CD4-positive, alpha-beta T cell (primary cell): ENCODE measurements at regions not wholly inside any gene's neighbourhood (a gene's known extent, or its start where the extent isn't known, plus 50 kb on each side); places are given as distances from the start of the nearest gene placed in this dataset.

Source experiments
- ATAC-seq: fragments of 200-7000 bp; cut with Tn5 transposase; one replicate; pipeline ENCODE4 v1.10.0; 2022; ENCODE audit warnings: mild to moderate bottlenecking; ENCODE audit not compliant: poor library complexity
- CTCF ChIA-PET: fragments of 350-600 bp; sonication (Branson Sonifier 250); formaldehyde crosslinking; loops from one replicate; lab custom pipeline; 2021; ENCODE audit warnings: antibody characterized with exemption, inconsistent platforms; lab: Charles Lee
- POLR2A ChIA-PET: fragments of 350-600 bp; sonication (Branson Sonifier 250); formaldehyde crosslinking; loops from one replicate; lab custom pipeline; 2021; ENCODE audit warnings: antibody characterized with exemption, inconsistent platforms; lab: Charles Lee
- DNase-seq, 14 experiments: peaks; one replicate each; pipeline ENCODE4 v3.0.0-alpha.2; 2013 to 2020; ENCODE audit warnings: mixed read lengths in 2 of 14
- H3K27ac ChIP-seq, 2 donors: one replicate each; pipeline versions ENCODE4 v1.5.1 to v1.7.0; 2013; ENCODE audit warnings: low read length in 2 of 2, low read depth in 1 of 2, mild to moderate bottlenecking in 1 of 2
- H3K27me3 ChIP-seq, 2 experiments: 1 replicate in 1 of 2; 2 replicates in 1 of 2; pipeline versions ENCODE4 v1.6.1 to v1.7.0; 2013; ENCODE audit warnings: low read length in 2 of 2, control low read depth in 1 of 2, mild to moderate bottlenecking in 1 of 2, moderate library complexity in 1 of 2; ENCODE audit not compliant: insufficient read depth in 2 of 2, control insufficient read depth in 1 of 2
- H3K36me3 ChIP-seq: one replicate; pipeline ENCODE4 v1.6.1; 2013; ENCODE audit warnings: low read length, control low read depth; ENCODE audit not compliant: insufficient read depth
- H3K4me1 ChIP-seq: one replicate; pipeline ENCODE4 v1.6.1; 2013; ENCODE audit warnings: low read length, control low read depth; ENCODE audit not compliant: insufficient read depth
- H3K4me3 ChIP-seq: one replicate; pipeline ENCODE4 v1.5.1; 2013; ENCODE audit warnings: mild to moderate bottlenecking, low read length, moderate library complexity
- H3K9me3 ChIP-seq, 2 experiments: 1 replicate in 1 of 2; 2 replicates in 1 of 2; pipeline versions ENCODE4 v1.6.1 to v1.7.0; 2013; ENCODE audit warnings: low read length in 2 of 2, mild to moderate bottlenecking in 2 of 2, control low read depth in 1 of 2, moderate library complexity in 1 of 2; ENCODE audit not compliant: control insufficient read depth in 1 of 2, insufficient read depth in 1 of 2
- H3K27ac Mint-ChIP-seq: one replicate; pipeline ENCODE4 v1.8.0; 2020; ENCODE audit warnings: mixed read lengths
- H3K27me3 Mint-ChIP-seq: one replicate; pipeline ENCODE4 v1.8.0; 2021; ENCODE audit warnings: mixed read lengths
- H3K36me3 Mint-ChIP-seq: one replicate; pipeline ENCODE4 v1.8.0; 2021; ENCODE audit warnings: low read depth, mixed read lengths
- H3K4me1 Mint-ChIP-seq: one replicate; pipeline ENCODE4 v1.8.0; 2021; ENCODE audit warnings: low read depth, mixed read lengths
- H3K4me3 Mint-ChIP-seq: one replicate; pipeline ENCODE4 v1.8.0; 2020; ENCODE audit warnings: mild to moderate bottlenecking, mixed read lengths
- H3K9me3 Mint-ChIP-seq: one replicate; pipeline ENCODE4 v1.8.0; 2020; ENCODE audit warnings: mixed read lengths
- intact Hi-C, 2 experiments: fragments of 100-400 bp; cut with DNase I in 1 of 2; cut with micrococcal nuclease in 1 of 2; formaldehyde crosslinking; loops; one replicate each; pipeline versions ENCODE4 v1.15.1 to v1.9.0; 2023 to 2025; cut with DNase I, micrococcal nuclease
- TF ChIP-seq, protein P1 (sequence below): fragments of 200-600 bp; IDR thresholded peaks from one replicate; pipeline ENCODE4 v1.8.0; 2022; ENCODE audit warnings: antibody characterized with exemption, mild to moderate bottlenecking

DNA sequence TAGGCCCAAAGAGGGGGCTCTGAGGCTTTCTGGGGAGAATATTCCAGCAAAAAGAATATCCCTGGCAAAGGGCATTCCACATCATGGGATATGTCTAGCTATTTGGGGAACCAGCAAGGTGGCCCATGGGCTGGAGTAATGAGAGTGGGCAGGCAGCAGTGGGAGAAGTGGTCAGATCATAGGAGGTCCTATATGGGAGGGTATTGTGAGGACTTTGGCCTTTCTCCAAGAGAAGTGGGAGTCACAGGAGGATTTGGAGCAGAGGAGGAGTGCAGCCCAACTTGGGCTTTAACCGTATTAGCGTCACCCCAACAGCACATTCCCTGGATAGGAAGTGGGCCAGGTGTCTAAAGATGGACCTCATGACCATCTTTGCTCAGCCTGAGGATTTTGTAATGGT is 151.4 kb downstream of the ENGASE start:
- no peaks in the 10 kb centered on the region for H3K4me1 Mint-ChIP-seq
- H3K27ac ChIP-seq, result no peak overlapping the region
- H3K4me1 ChIP-seq, result peaks cover 1% of the 10 kb centered on the region
- no peaks in the 10 kb centered on the region for H3K9me3 Mint-ChIP-seq
- no peaks in the 10 kb centered on the region for H3K9me3 ChIP-seq
- no peak overlapping the region for H3K4me3 Mint-ChIP-seq
- DNase-seq (no peak), ATAC-seq (no peak)
- ChIA-PET POLR2A (no interaction called here), CTCF (no interaction called here)
- peaks cover 45% of the 10 kb centered on the region for H3K27me3 Mint-ChIP-seq
- no peaks in the 10 kb centered on the region for H3K36me3 Mint-ChIP-seq
- peaks cover 19 to 31% of the 10 kb centered on the region in 2 experiments for H3K27me3 ChIP-seq
- TF ChIP-seq, protein P1, sequence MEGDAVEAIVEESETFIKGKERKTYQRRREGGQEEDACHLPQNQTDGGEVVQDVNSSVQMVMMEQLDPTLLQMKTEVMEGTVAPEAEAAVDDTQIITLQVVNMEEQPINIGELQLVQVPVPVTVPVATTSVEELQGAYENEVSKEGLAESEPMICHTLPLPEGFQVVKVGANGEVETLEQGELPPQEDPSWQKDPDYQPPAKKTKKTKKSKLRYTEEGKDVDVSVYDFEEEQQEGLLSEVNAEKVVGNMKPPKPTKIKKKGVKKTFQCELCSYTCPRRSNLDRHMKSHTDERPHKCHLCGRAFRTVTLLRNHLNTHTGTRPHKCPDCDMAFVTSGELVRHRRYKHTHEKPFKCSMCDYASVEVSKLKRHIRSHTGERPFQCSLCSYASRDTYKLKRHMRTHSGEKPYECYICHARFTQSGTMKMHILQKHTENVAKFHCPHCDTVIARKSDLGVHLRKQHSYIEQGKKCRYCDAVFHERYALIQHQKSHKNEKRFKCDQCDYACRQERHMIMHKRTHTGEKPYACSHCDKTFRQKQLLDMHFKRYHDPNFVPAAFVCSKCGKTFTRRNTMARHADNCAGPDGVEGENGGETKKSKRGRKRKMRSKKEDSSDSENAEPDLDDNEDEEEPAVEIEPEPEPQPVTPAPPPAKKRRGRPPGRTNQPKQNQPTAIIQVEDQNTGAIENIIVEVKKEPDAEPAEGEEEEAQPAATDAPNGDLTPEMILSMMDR, result no peak
- H3K36me3 ChIP-seq, result no peaks in the 10 kb centered on the region
- intact Hi-C loops, result no loop called here
- no peak overlapping the region for H3K27ac Mint-ChIP-seq
- H3K4me3 ChIP-seq, result no peak overlapping the region

DNA sequence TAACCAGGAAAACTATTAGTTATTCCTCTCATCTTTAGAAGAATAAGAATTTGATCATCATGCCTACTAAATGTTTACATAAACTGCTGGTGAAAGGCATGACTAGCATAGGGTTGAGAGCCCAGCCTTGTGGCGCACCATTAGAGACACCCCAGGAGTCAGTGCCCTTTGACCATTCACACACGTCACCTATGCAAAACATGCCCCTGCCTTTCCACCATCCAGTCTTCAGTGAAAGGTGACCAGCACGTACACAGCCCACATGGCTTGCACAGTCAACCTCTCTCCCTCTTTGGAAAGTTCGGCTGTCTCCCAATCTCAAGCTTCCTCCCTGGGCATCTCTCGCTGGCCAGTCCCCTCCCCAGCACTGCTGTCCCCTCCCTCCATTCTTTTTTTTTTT is 150.3 kb downstream of the ENGASE start:
- ChIA-PET CTCF (no interaction called here), POLR2A (no interaction called here)
- Mint-ChIP-seq H3K4me3 (no peak overlapping the region), H3K9me3 (no peaks in the 10 kb centered on the region), H3K4me1 (peaks cover 6% of the 10 kb centered on the region), H3K36me3 (no peaks in the 10 kb centered on the region), H3K27ac (no peak overlapping the region), H3K27me3 (peaks cover 52% of the 10 kb centered on the region)
- H3K36me3 ChIP-seq, result no peaks in the 10 kb centered on the region
- peaks cover 11% of the 10 kb centered on the region for H3K4me1 ChIP-seq
- peaks cover 0 to 4% of the 10 kb centered on the region in 2 experiments for H3K9me3 ChIP-seq
- no peak overlapping the region for H3K4me3 ChIP-seq
- H3K27me3 ChIP-seq, result peaks cover 30 to 39% of the 10 kb centered on the region in 2 experiments
- DNase-seq (no peak), ATAC-seq (no peak)
- TF ChIP-seq, protein P1, result no peak
- no peak overlapping the region for H3K27ac ChIP-seq
- intact Hi-C loops, result no loop called here

DNA sequence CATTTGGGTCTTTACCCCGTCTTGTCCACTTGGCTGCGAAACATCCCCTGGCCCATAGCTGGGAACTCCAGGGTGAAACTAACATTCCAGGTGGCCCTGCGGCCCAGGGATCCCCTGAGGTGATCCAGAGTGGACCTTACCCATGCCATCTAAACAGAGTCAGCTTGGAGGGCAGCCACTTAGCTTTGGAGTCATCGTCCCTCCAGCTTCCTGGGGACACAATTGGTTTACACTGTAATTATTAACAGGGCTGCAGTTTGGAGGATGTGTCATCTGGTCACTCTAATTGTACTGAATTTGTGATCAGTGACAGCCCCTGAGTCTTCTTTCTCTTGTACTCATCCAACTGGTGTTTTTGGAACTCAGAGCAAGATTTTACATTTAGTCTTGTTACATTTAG is 149.9 kb downstream of the ENGASE start:
- no peak overlapping the region for H3K27ac Mint-ChIP-seq
- POLR2A ChIA-PET, result no interaction called here

More for the DNA sequence above, 149.9 kb downstream of the ENGASE start:
- Mint-ChIP-seq H3K27me3 (peaks cover 52% of the 10 kb centered on the region), H3K36me3 (no peaks in the 10 kb centered on the region), H3K9me3 (no peaks in the 10 kb centered on the region), H3K4me1 (peaks cover 6% of the 10 kb centered on the region), H3K4me3 (no peak overlapping the region)
- no peaks in the 10 kb centered on the region for H3K36me3 ChIP-seq
- intact Hi-C loops, result no loop called here
- TF ChIP-seq, protein P1, result no peak
- peaks cover 0 to 4% of the 10 kb centered on the region in 2 experiments for H3K9me3 ChIP-seq
- DNase-seq, result no peak
- CTCF ChIA-PET, result no interaction called here
- H3K4me1 ChIP-seq, result peaks cover 11% of the 10 kb centered on the region
- peaks cover 32 to 39% of the 10 kb centered on the region in 2 experiments for H3K27me3 ChIP-seq
- ATAC-seq, result no peak
- no peak overlapping the region for H3K27ac ChIP-seq
- no peak overlapping the region for H3K4me3 ChIP-seq
